Inflammatory macrophage treated with lipopolysaccharide for 4 hours (primary cell): ENCODE measurements at regions not wholly inside any gene's neighbourhood (a gene's known extent, or its start where the extent isn't known, plus 50 kb on each side); places are given as distances from the start of the nearest gene placed in this dataset.
A peak's percentile ranks its signal among the peaks of the same experiment; 100 is the strongest.
"Not testable (repeated sequence)": the region's sequence is repeated elsewhere in the genome, so short reads cannot be mapped to it uniquely, and the experiment has no call there.

Experiments
- DNase-seq: peaks from one replicate; pipeline ENCODE4 v3.0.0-alpha.2; 2020

- not testable (repeated sequence) for DNase-seq
Measured at GRCh38 chr4:183044924-183045640, 54.0 kb upstream of the WWC2 start.

- DNase-seq: no peak
Measured at GRCh38 chr4:183038436-183038835, 60.6 kb upstream of the WWC2 start.

- no peak for DNase-seq
Measured at GRCh38 chr4:183035726-183036415, 63.2 kb upstream of the WWC2 start.

GRCh38 chr4:183035256-183035655, 63.8 kb upstream of the WWC2 start:
- no peak for DNase-seq

- no peak for DNase-seq
Measured at GRCh38 chr4:183030823-183031222, 68.2 kb upstream of the WWC2 start.

GRCh38 chr4:183030309-183030708, 68.7 kb upstream of the WWC2 start:
- DNase-seq: no peak

GRCh38 chr4:183029365-183029764, 69.7 kb upstream of the WWC2 start:
- no peak for DNase-seq

GRCh38 chr4:183026701-183027100, 72.4 kb upstream of the WWC2 start:
- no peak for DNase-seq

GRCh38 chr4:183022617-183023016, 76.4 kb upstream of the WWC2 start:
- no peak for DNase-seq

- no peak for DNase-seq
Measured at GRCh38 chr4:183017962-183018361, 81.1 kb upstream of the WWC2 start.

- no peak for DNase-seq
Measured at GRCh38 chr4:183014361-183015084, 84.5 kb upstream of the WWC2 start.

GRCh38 chr4:183013730-183014002, 85.4 kb upstream of the WWC2 start:
- no peak for DNase-seq

GRCh38 chr4:183012879-183013729, 86.0 kb upstream of the WWC2 start:
- no peak for DNase-seq

- DNase-seq: no peak
Measured at GRCh38 chr4:183011213-183011907, 87.7 kb upstream of the WWC2 start.

- no peak for DNase-seq
Measured at GRCh38 chr4:183008492-183008891, 90.6 kb upstream of the WWC2 start.

GRCh38 chr4:183004370-183004769, 87.2 kb upstream of the DCTD start:
- not testable (repeated sequence) for DNase-seq

- no peak for DNase-seq
Measured at GRCh38 chr4:182994171-182994570, 77.0 kb upstream of the DCTD start.

- no peak for DNase-seq
Measured at GRCh38 chr4:182978152-182978827, 61.1 kb upstream of the DCTD start.

- DNase-seq: peak; percentile 83
Measured at GRCh38 chr4:182975806-182976205, 58.6 kb upstream of the DCTD start.

GRCh38 chr4:182973941-182974340, 56.8 kb upstream of the DCTD start:
- DNase-seq: no peak

GRCh38 chr4:182973511-182973911, 56.3 kb upstream of the DCTD start:
- DNase-seq: no peak

- DNase-seq: no peak
Measured at GRCh38 chr4:182971702-182972101, 54.5 kb upstream of the DCTD start.
